BLaER1 treated with 17β-estradiol and CSF1 and Interleukin-3, amounts not matched to agents 10 nM and 100 nM (cell line): ENCODE measurements at regions not wholly inside any gene's neighbourhood (a gene's known extent, or its start where the extent isn't known, plus 50 kb on each side); places are given as distances from the start of the nearest gene placed in this dataset.

Source experiments
- H3K27ac ChIP-seq, 11 experiments: shearing (Covaris generic); formaldehyde crosslinking; 2 replicates each; pipeline ENCODE4 v1.8.1; 2022
- H3K27me3 ChIP-seq, 11 experiments: shearing (Covaris generic); formaldehyde crosslinking; 2 replicates each; pipeline ENCODE4 v1.8.1; 2022
- H3K36me3 ChIP-seq, 11 experiments: shearing (Covaris generic); formaldehyde crosslinking; 2 replicates each; pipeline ENCODE4 v1.8.1; 2022
- H3K4me1 ChIP-seq, 10 experiments: shearing (Covaris generic); formaldehyde crosslinking; 2 replicates each; pipeline ENCODE4 v1.8.1; 2022
- H3K4me2 ChIP-seq, 11 experiments: shearing (Covaris generic); formaldehyde crosslinking; 2 replicates each; pipeline ENCODE4 v1.8.1; 2022
- H3K4me3 ChIP-seq, 10 experiments: shearing (Covaris generic); formaldehyde crosslinking; 2 replicates each; pipeline ENCODE4 v1.8.1; 2022
- H3K9ac ChIP-seq, 11 experiments: shearing (Covaris generic); formaldehyde crosslinking; 2 replicates each; pipeline ENCODE4 v1.8.1; 2022
- H3K9me3 ChIP-seq, 11 experiments: shearing (Covaris generic); formaldehyde crosslinking; replicated peaks in 1 of 11; 2 replicates each; pipeline ENCODE4 v1.8.1; 2022
- H4K20me1 ChIP-seq, 11 experiments: shearing (Covaris generic); formaldehyde crosslinking; 2 replicates each; pipeline ENCODE4 v1.8.1; 2022
- Cebpa-rat ChIP-seq, 11 experiments: shearing (Covaris generic); IDR thresholded peaks; 2 replicates each; pipeline ENCODE4 v1.8.1; 2022

GRCh38 chr1:80706526-80706925 lies 1094.2 kb upstream of the ADGRL2 start:
- no peaks in the 10 kb centered on the region for H4K20me1 ChIP-seq
- H3K36me3 ChIP-seq, result no peaks in the 10 kb centered on the region
- no peak for TF ChIP-seq Cebpa-rat (IDR thresholded peaks at IDR 0.05)
- no peak overlapping the region for H3K27ac ChIP-seq
- H3K9ac ChIP-seq, result no peak overlapping the region
- H3K9me3 ChIP-seq, result no peaks in the 10 kb centered on the region
- no peaks in the 10 kb centered on the region for H3K27me3 ChIP-seq
- H3K4me1 ChIP-seq, result no peaks in the 10 kb centered on the region
- no peak overlapping the region for H3K4me2 ChIP-seq
- H3K4me3 ChIP-seq, result no peak overlapping the region

- Histone ChIP-seq H3K9ac (no peak overlapping the region), H3K4me1 (no peaks in the 10 kb centered on the region), H3K36me3 (no peaks in the 10 kb centered on the region), H3K9me3 (no peaks in the 10 kb centered on the region), H3K4me2 (no peak overlapping the region), H4K20me1 (no peaks in the 10 kb centered on the region), H3K27ac (no peak overlapping the region), H3K4me3 (no peak overlapping the region), H3K27me3 (no peaks in the 10 kb centered on the region)
- no peak for TF ChIP-seq Cebpa-rat (IDR thresholded peaks at IDR 0.05)
Observed at GRCh38 chr1:80678438-80678837, 1122.3 kb upstream of the ADGRL2 start.

GRCh38 chr1:80675454-80675853 lies 1125.3 kb upstream of the ADGRL2 start:
- Histone ChIP-seq H3K4me2 (no peak overlapping the region), H3K4me3 (no peak overlapping the region), H4K20me1 (no peaks in the 10 kb centered on the region), H3K4me1 (no peaks in the 10 kb centered on the region), H3K27me3 (no peaks in the 10 kb centered on the region), H3K9me3 (no peaks in the 10 kb centered on the region), H3K27ac (no peak overlapping the region), H3K9ac (no peak overlapping the region), H3K36me3 (no peaks in the 10 kb centered on the region)
- no peak; a peak in 1 of 22 replicates for TF ChIP-seq Cebpa-rat (IDR thresholded peaks at IDR 0.05)

GRCh38 chr1:80673935-80674597 lies 1126.7 kb upstream of the ADGRL2 start:
- Histone ChIP-seq H3K27me3 (no peaks in the 10 kb centered on the region), H3K4me3 (no peak overlapping the region), H3K4me1 (no peaks in the 10 kb centered on the region), H3K4me2 (no peak overlapping the region), H4K20me1 (no peaks in the 10 kb centered on the region), H3K9me3 (no peaks in the 10 kb centered on the region), H3K9ac (no peak overlapping the region), H3K36me3 (no peaks in the 10 kb centered on the region), H3K27ac (no peak overlapping the region)
- no peak for TF ChIP-seq Cebpa-rat (IDR thresholded peaks at IDR 0.05)

GRCh38 chr1:80668372-80668771 lies 1132.4 kb upstream of the ADGRL2 start:
- no peaks in the 10 kb centered on the region for H3K9me3 ChIP-seq
- H3K36me3 ChIP-seq, result no peaks in the 10 kb centered on the region
- H3K27ac ChIP-seq, result no peak overlapping the region
- H3K4me3 ChIP-seq, result no peak overlapping the region
- H3K27me3 ChIP-seq, result no peaks in the 10 kb centered on the region
- H3K4me1 ChIP-seq, result no peaks in the 10 kb centered on the region
- no peak overlapping the region for H3K4me2 ChIP-seq
- TF ChIP-seq Cebpa-rat (IDR thresholded peaks at IDR 0.05), result no peak
- H3K9ac ChIP-seq, result no peak overlapping the region
- H4K20me1 ChIP-seq, result no peaks in the 10 kb centered on the region

- no peak overlapping the region for H3K27ac ChIP-seq
- no peaks in the 10 kb centered on the region for H3K36me3 ChIP-seq
- no peaks in the 10 kb centered on the region for H3K9me3 ChIP-seq
- no peak overlapping the region for H3K9ac ChIP-seq
- H4K20me1 ChIP-seq, result no peaks in the 10 kb centered on the region
- no peaks in the 10 kb centered on the region for H3K4me1 ChIP-seq
- TF ChIP-seq Cebpa-rat (IDR thresholded peaks at IDR 0.05), result no peak
- H3K4me3 ChIP-seq, result no peak overlapping the region
- no peak overlapping the region for H3K4me2 ChIP-seq
- H3K27me3 ChIP-seq, result no peaks in the 10 kb centered on the region
Observed at GRCh38 chr1:80666073-80666472, 1134.7 kb upstream of the ADGRL2 start.

- no peak for TF ChIP-seq Cebpa-rat (IDR thresholded peaks at IDR 0.05)
- Histone ChIP-seq H3K27ac (no peak overlapping the region), H3K4me3 (no peak overlapping the region), H3K9ac (no peak overlapping the region), H3K36me3 (no peaks in the 10 kb centered on the region), H3K27me3 (no peaks in the 10 kb centered on the region), H3K4me2 (no peak overlapping the region), H3K4me1 (no peaks in the 10 kb centered on the region), H3K9me3 (no peaks in the 10 kb centered on the region; a peak in 1 of 22 replicates), H4K20me1 (no peaks in the 10 kb centered on the region)
Observed at GRCh38 chr1:80659161-80659560, 1141.6 kb upstream of the ADGRL2 start.

- Histone ChIP-seq H3K9me3 (no peaks in the 10 kb centered on the region; a peak in 1 of 22 replicates), H3K4me3 (no peak overlapping the region), H3K36me3 (no peaks in the 10 kb centered on the region), H3K4me1 (no peaks in the 10 kb centered on the region), H3K27me3 (no peaks in the 10 kb centered on the region), H3K9ac (no peak overlapping the region), H3K27ac (no peak overlapping the region), H3K4me2 (no peak overlapping the region), H4K20me1 (no peaks in the 10 kb centered on the region)
- no peak for TF ChIP-seq Cebpa-rat (IDR thresholded peaks at IDR 0.05)
Observed at GRCh38 chr1:80657707-80658106, 1143.0 kb upstream of the ADGRL2 start.

- TF ChIP-seq Cebpa-rat (IDR thresholded peaks at IDR 0.05), result no peak
- H3K27me3 ChIP-seq, result no peaks in the 10 kb centered on the region
- no peak overlapping the region for H3K4me2 ChIP-seq
- no peak overlapping the region for H3K4me3 ChIP-seq
- no peaks in the 10 kb centered on the region; a peak in 1 of 22 replicates for H3K9me3 ChIP-seq
- no peaks in the 10 kb centered on the region for H3K4me1 ChIP-seq
- H4K20me1 ChIP-seq, result no peaks in the 10 kb centered on the region
- no peak overlapping the region for H3K9ac ChIP-seq
- no peak overlapping the region for H3K27ac ChIP-seq
- no peaks in the 10 kb centered on the region for H3K36me3 ChIP-seq
Observed at GRCh38 chr1:80657044-80657643, 1143.6 kb upstream of the ADGRL2 start.

- H3K27ac ChIP-seq, result no peak overlapping the region
- no peaks in the 10 kb centered on the region; a peak in 1 of 22 replicates for H3K9me3 ChIP-seq
- no peaks in the 10 kb centered on the region for H3K36me3 ChIP-seq
- no peaks in the 10 kb centered on the region for H4K20me1 ChIP-seq
- H3K4me2 ChIP-seq, result no peak overlapping the region
- H3K27me3 ChIP-seq, result no peaks in the 10 kb centered on the region
- no peak for TF ChIP-seq Cebpa-rat (IDR thresholded peaks at IDR 0.05)
- no peaks in the 10 kb centered on the region for H3K4me1 ChIP-seq
- H3K4me3 ChIP-seq, result no peak overlapping the region
- no peak overlapping the region for H3K9ac ChIP-seq
Observed at GRCh38 chr1:80656641-80657040, 1144.1 kb upstream of the ADGRL2 start.
